HCT116 (cell line): ENCODE measurements at regions not wholly inside any gene's neighbourhood (a gene's known extent, or its start where the extent isn't known, plus 50 kb on each side); places are given as distances from the start of the nearest gene placed in this dataset.

ENCODE experiments used
- ATAC-seq: fragments of 200-7000 bp; cut with Tn5 transposase; 2 replicates; pipeline ENCODE4 v1.9.1; 2020; ENCODE audit warnings: mild to moderate bottlenecking, moderate library complexity
- BruUV-seq: library from RNA; stranded (reverse); fragments of 400-500 nt; replicated peaks from 2 replicates; lab custom pipeline; 2021; lab: Mats Ljungman, UMichigan
- CTCF ChIA-PET: fragments of 300-600 bp; sonication (Branson Sonifier 250); formaldehyde crosslinking; loops from one replicate; lab custom pipeline; 2021; ENCODE audit warnings: antibody characterized with exemption; lab: Charles Lee
- POLR2A ChIA-PET: fragments of 300-600, 350-600 bp; sonication (Branson Sonifier 250); formaldehyde crosslinking; loops from one replicate; lab custom pipeline; 2021; ENCODE audit warnings: antibody characterized with exemption; lab: Charles Lee
- RAD21 ChIA-PET, 2 experiments: fragments of 300-600 bp; sonication (Branson Sonifier 250); formaldehyde crosslinking; loops; one replicate each; lab custom pipeline; 2023; ENCODE audit warnings: low total read pairs in 2 of 2; ENCODE audit not compliant: uncharacterized antibody in 2 of 2, unreplicated experiment in 2 of 2, low non-redundant PET in 1 of 2; lab: Charles Lee
- DNase-seq: peaks from one replicate; pipeline ENCODE4 v3.0.0-alpha.2; 2010; ENCODE audit warnings: low read depth, low spot score
- H2AFZ ChIP-seq: fragments of 200-600 bp; shearing (Covaris generic), sonication (generic); 2 replicates; pipeline ENCODE4 v1.6.1; 2017; ENCODE audit warnings: low read depth, mixed run types, mixed read lengths, antibody characterized with exemption, low read length; ENCODE audit not compliant: poor library complexity, severe bottlenecking
- H3K27ac ChIP-seq: 2 replicates; pipeline ENCODE4 v1.5.1; 2012; ENCODE audit warnings: low read depth, low read length
- H3K27me3 ChIP-seq: fragments of 200-600 bp; sonication (generic); 2 replicates; pipeline ENCODE4 v1.6.1; 2016; ENCODE audit warnings: mixed run types, low read length, mixed read lengths; ENCODE audit not compliant: insufficient read depth
- H3K36me3 ChIP-seq, 2 experiments: fragments of 200-500 bp in 1 of 2; fragments of 200-600 bp in 1 of 2; sonication (Bioruptor generic) in 1 of 2; sonication (generic) in 1 of 2; 2 replicates each; pipeline versions ENCODE4 v1.5.1 to v1.6.1; 2014 to 2016; ENCODE audit warnings: low read length in 2 of 2, inconsistent platforms in 1 of 2, mixed read lengths in 1 of 2, mixed run types in 1 of 2; ENCODE audit not compliant: insufficient read depth in 2 of 2, control insufficient read depth in 1 of 2
- H3K4me1 ChIP-seq, 2 experiments: fragments of 200-600 bp in 1 of 2; sonication (generic) in 1 of 2; 2 replicates each; pipeline versions ENCODE4 v1.5.1 to v1.6.1; 2012 to 2017; ENCODE audit warnings: low read length in 2 of 2, inconsistent platforms in 1 of 2, mild to moderate bottlenecking in 1 of 2, mixed read lengths in 1 of 2, mixed run types in 1 of 2, moderate library complexity in 1 of 2; ENCODE audit not compliant: insufficient read depth in 2 of 2, control insufficient read depth in 1 of 2
- H3K4me2 ChIP-seq: fragments of 200-600 bp; sonication (generic); 2 replicates; pipeline ENCODE4 v1.6.1; 2017; ENCODE audit warnings: mixed run types, low read length, mixed read lengths
- H3K4me3 ChIP-seq, 2 experiments: fragments of 200-600 bp in 1 of 2; sonication (generic) in 1 of 2; replicated peaks in 1 of 2; 2 replicates each; pipeline ENCODE4 v1.5.1; 2011 to 2016; ENCODE audit warnings: low read length in 2 of 2, control low read depth in 1 of 2, low read depth in 1 of 2, mild to moderate bottlenecking in 1 of 2, mixed read lengths in 1 of 2, mixed run types in 1 of 2
- H3K79me2 ChIP-seq: fragments of 200-600 bp; sonication (generic); 2 replicates; pipeline ENCODE4 v1.6.1; 2017; ENCODE audit warnings: mild to moderate bottlenecking, mixed run types, low read length, moderate library complexity, mixed read lengths; ENCODE audit not compliant: insufficient read depth
- H3K9ac ChIP-seq: fragments of 200-600 bp; sonication (generic); 2 replicates; pipeline ENCODE4 v1.6.1; 2016; ENCODE audit warnings: low read length, mixed read lengths
- H3K9me2 ChIP-seq: fragments of 200-600 bp; sonication (generic), shearing (Covaris generic); 2 replicates; pipeline ENCODE4 v1.6.1; 2017; ENCODE audit warnings: mixed run types, mild to moderate bottlenecking, moderate library complexity; ENCODE audit not compliant: insufficient read depth
- H3K9me3 ChIP-seq, 2 experiments: fragments of 200-500 bp in 1 of 2; fragments of 200-600 bp in 1 of 2; sonication (Bioruptor generic) in 1 of 2; sonication (generic) in 1 of 2; 2 replicates each; pipeline ENCODE4 v1.6.1; 2014 to 2017; ENCODE audit warnings: low read length in 2 of 2, mixed read lengths in 2 of 2, inconsistent platforms in 1 of 2, low read depth in 1 of 2, mild to moderate bottlenecking in 1 of 2, mixed run types in 1 of 2, moderate library complexity in 1 of 2; ENCODE audit not compliant: control insufficient read depth in 1 of 2, insufficient read depth in 1 of 2
- H4K20me1 ChIP-seq: fragments of 200-600 bp; sonication (generic), shearing (Covaris generic); 2 replicates; pipeline ENCODE4 v1.6.1; 2017; ENCODE audit warnings: mixed run types, mild to moderate bottlenecking, moderate library complexity; ENCODE audit not compliant: insufficient read depth
- ATF3 ChIP-seq: IDR thresholded peaks from 2 replicates; pipeline ENCODE4 v1.6.1; 2012
- CEBPB ChIP-seq: IDR thresholded peaks from 2 replicates; pipeline ENCODE4 v1.6.1; 2012; ENCODE audit warnings: low read depth
- CTCF ChIP-seq, 3 experiments: fragments of 200-600 bp in 1 of 3; sonication (generic) in 1 of 3; IDR thresholded peaks in 2 of 3; conservative IDR thresholded peaks in 1 of 3; 2 replicates each; pipeline ENCODE4 v1.5.1; 2012 to 2017; ENCODE audit warnings: low read depth in 2 of 3, low read length in 2 of 3, antibody characterized with exemption in 1 of 3, borderline replicate concordance in 1 of 3, control low read depth in 1 of 3, mild to moderate bottlenecking in 1 of 3, mixed read lengths in 1 of 3, mixed run types in 1 of 3, moderate library complexity in 1 of 3; ENCODE audit not compliant: insufficient read depth in 1 of 3
- EGR1 ChIP-seq: IDR thresholded peaks from 2 replicates; pipeline ENCODE4 v1.6.1; 2012; ENCODE audit warnings: low read depth
- ELF1 ChIP-seq: IDR thresholded peaks from 2 replicates; pipeline ENCODE4 v1.6.1; 2012; ENCODE audit warnings: low read depth, borderline replicate concordance
- EZH2 ChIP-seq: fragments of 200-600 bp; sonication (generic); IDR thresholded peaks from 2 replicates; pipeline ENCODE4 v1.6.1; 2017; ENCODE audit warnings: antibody characterized with exemption, mixed run types
- EZH2phosphoT487 ChIP-seq: fragments of 200-600 bp; IDR thresholded peaks from 2 replicates; pipeline ENCODE4 v1.6.1; 2018; ENCODE audit warnings: antibody characterized with exemption, borderline replicate concordance
- FOSL1 ChIP-seq: IDR thresholded peaks from 2 replicates; pipeline ENCODE4 v1.6.1; 2012; ENCODE audit warnings: low read depth
- JUND ChIP-seq: IDR thresholded peaks from 2 replicates; pipeline ENCODE4 v1.6.1; 2012
- MAX ChIP-seq: IDR thresholded peaks from 2 replicates; pipeline ENCODE4 v1.6.1; 2012
- POLR2A ChIP-seq: IDR thresholded peaks from 2 replicates; pipeline ENCODE4 v1.7.0; 2011; ENCODE audit warnings: borderline replicate concordance; ENCODE audit not compliant: insufficient read depth, insufficient read length; ENCODE audit errors: extremely low read depth
- POLR2AphosphoS5 ChIP-seq: IDR thresholded peaks from 2 replicates; pipeline ENCODE4 v1.6.1; 2011; ENCODE audit warnings: mild to moderate bottlenecking, low read depth, low read length, moderate library complexity
- REST ChIP-seq: IDR thresholded peaks from 2 replicates; pipeline ENCODE4 v1.6.1; 2012; ENCODE audit warnings: low read depth
- SIN3A ChIP-seq: IDR thresholded peaks from 2 replicates; pipeline ENCODE4 v1.6.1; 2012; ENCODE audit warnings: low read depth
- SP1 ChIP-seq: IDR thresholded peaks from 2 replicates; pipeline ENCODE4 v1.6.1; 2012; ENCODE audit warnings: low read depth
- SRF ChIP-seq: IDR thresholded peaks from 2 replicates; pipeline ENCODE4 v1.6.1; 2012; ENCODE audit warnings: low read depth
- TCF7L2 ChIP-seq: IDR thresholded peaks from 2 replicates; pipeline ENCODE4 v1.7.0; 2011; ENCODE audit warnings: borderline replicate concordance, inconsistent platforms; ENCODE audit not compliant: insufficient read depth, insufficient read length; ENCODE audit errors: extremely low read depth
- ZBTB33 ChIP-seq: IDR thresholded peaks from 2 replicates; pipeline ENCODE4 v1.6.1; 2011; ENCODE audit warnings: mild to moderate bottlenecking, low read length, moderate library complexity; ENCODE audit not compliant: insufficient replicate concordance; ENCODE audit errors: extremely low read depth
- ZFX ChIP-seq: fragments of 450-650 bp; IDR thresholded peaks from 2 replicates; pipeline ENCODE4 v1.6.1; 2017
- ZNF274 ChIP-seq: fragments of 200-500 bp; sonication (Bioruptor generic); IDR thresholded peaks from 2 replicates; pipeline ENCODE4 v1.6.1; 2014; ENCODE audit warnings: mild to moderate bottlenecking, low read depth, low read length, inconsistent platforms
- intact Hi-C: fragments of 100-400 bp; cut with micrococcal nuclease; formaldehyde crosslinking; loops from 2 replicates; pipeline ENCODE4 v1.10.0; 2022

GRCh38 chr7:128155100-128155740, 85.9 kb upstream of the LEP start:
- POLR2A ChIA-PET: no interaction called here
- BruUV-seq: no TSS peak
- no peak for ATAC-seq
- Histone ChIP-seq H3K4me3 (no peak overlapping the region), H3K9ac (no peak overlapping the region), H3K9me3 (no peaks in the 10 kb centered on the region), H3K4me1 (no peaks in the 10 kb centered on the region), H3K27ac (no peak overlapping the region), H2AFZ (no peak overlapping the region)
- no peak for DNase-seq
- RAD21 ChIA-PET: no interaction called here
- TF ChIP-seq SP1 (no peak), EZH2phosphoT487 (no peak), SIN3A (no peak), REST (no peak), MAX (no peak), ZFX (no peak), FOSL1 (no peak), JUND (no peak), EGR1 (no peak), TCF7L2 (no peak), ATF3 (no peak), POLR2AphosphoS5 (no peak), SRF (no peak), POLR2A (no peak), CTCF (IDR thresholded peaks at IDR 0.05 in 2 of 3, conservative IDR thresholded peaks at IDR 0.05 in 1 of 3; ENCODE audit: borderline replicate concordance in 1 of 3, insufficient read depth in 1 of 3, low read depth in 2 of 3, low read length in 2 of 3) (no peak), ZNF274 (no peak), EZH2 (no peak), ELF1 (no peak), ZBTB33 (no peak), CEBPB (no peak)
- TF ChIP-seq, all 23 proteins: peak for 0
- Histone ChIP-seq H3K9me2 (no peaks in the 10 kb centered on the region), H3K36me3 (no peaks in the 10 kb centered on the region), H3K4me2 (no peak overlapping the region), H3K27me3 (peaks cover 22% of the 10 kb centered on the region; the same call in 1 of the 2 replicates), H3K79me2 (no peaks in the 10 kb centered on the region), H4K20me1 (no peaks in the 10 kb centered on the region)
- CTCF ChIA-PET: interaction anchor here (1.0 kb wide), 1 partner anchor 19 kb away, joined by 4 read pairs; no protein-coding TSS in a partner anchor
- intact Hi-C loops: no loop called here
